OCI-LY7 (cell line): ENCODE measurements at regions not wholly inside any gene's neighbourhood (a gene's known extent, or its start where the extent isn't known, plus 50 kb on each side); places are given as distances from the start of the nearest gene placed in this dataset.

Experiments used
- EZH2phosphoT487 ChIP-seq: fragments of 200-600 bp; sonication (generic); IDR thresholded peaks from 2 replicates; pipeline ENCODE4 v1.6.1; 2018; ENCODE audit warnings: low read depth, borderline replicate concordance, mild to moderate bottlenecking, mixed run types, antibody characterized with exemption, low read length, moderate library complexity, mixed read lengths
- TF ChIP-seq, protein P1 (sequence below): fragments of 200-600 bp; sonication (generic); conservative IDR thresholded peaks from 2 replicates; pipeline ENCODE4 v1.5.1; 2014; ENCODE audit warnings: mild to moderate bottlenecking, antibody characterized with exemption, low read length, moderate library complexity, mixed read lengths

- TF ChIP-seq, protein P1, sequence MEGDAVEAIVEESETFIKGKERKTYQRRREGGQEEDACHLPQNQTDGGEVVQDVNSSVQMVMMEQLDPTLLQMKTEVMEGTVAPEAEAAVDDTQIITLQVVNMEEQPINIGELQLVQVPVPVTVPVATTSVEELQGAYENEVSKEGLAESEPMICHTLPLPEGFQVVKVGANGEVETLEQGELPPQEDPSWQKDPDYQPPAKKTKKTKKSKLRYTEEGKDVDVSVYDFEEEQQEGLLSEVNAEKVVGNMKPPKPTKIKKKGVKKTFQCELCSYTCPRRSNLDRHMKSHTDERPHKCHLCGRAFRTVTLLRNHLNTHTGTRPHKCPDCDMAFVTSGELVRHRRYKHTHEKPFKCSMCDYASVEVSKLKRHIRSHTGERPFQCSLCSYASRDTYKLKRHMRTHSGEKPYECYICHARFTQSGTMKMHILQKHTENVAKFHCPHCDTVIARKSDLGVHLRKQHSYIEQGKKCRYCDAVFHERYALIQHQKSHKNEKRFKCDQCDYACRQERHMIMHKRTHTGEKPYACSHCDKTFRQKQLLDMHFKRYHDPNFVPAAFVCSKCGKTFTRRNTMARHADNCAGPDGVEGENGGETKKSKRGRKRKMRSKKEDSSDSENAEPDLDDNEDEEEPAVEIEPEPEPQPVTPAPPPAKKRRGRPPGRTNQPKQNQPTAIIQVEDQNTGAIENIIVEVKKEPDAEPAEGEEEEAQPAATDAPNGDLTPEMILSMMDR: no peak
- TF ChIP-seq EZH2phosphoT487: no peak
Observed at GRCh38 chr13:69092615-69093322, 1014.9 kb upstream of the ATXN8OS start.
